GM23338 (cell line): ENCODE measurements at regions not wholly inside any gene's neighbourhood (a gene's known extent, or its start where the extent isn't known, plus 50 kb on each side); places are given as distances from the start of the nearest gene placed in this dataset.

ENCODE experiments used
- CREB1 ChIP-seq: fragments of 250-450 bp; sonication (Bioruptor Pico); IDR thresholded peaks from 2 replicates; pipeline ENCODE4 v1.5.0; 2020; ENCODE audit warnings: low read depth, mild to moderate bottlenecking, moderate library complexity
- EZH2 ChIP-seq: fragments of 200-600 bp; sonication (generic); IDR thresholded peaks from one replicate; pipeline ENCODE4 v1.8.0; 2017; ENCODE audit warnings: antibody characterized with exemption, mild to moderate bottlenecking, low read depth; ENCODE audit not compliant: unreplicated experiment
- EZH2phosphoT487 ChIP-seq: fragments of 200-600 bp; sonication (generic); IDR thresholded peaks from one replicate; pipeline ENCODE4 v1.8.1; 2018; ENCODE audit warnings: antibody characterized with exemption; ENCODE audit not compliant: unreplicated experiment
- JUNB ChIP-seq: IDR thresholded peaks from one replicate; pipeline ENCODE4 v1.6.1; 2016; ENCODE audit warnings: antibody characterized with exemption; ENCODE audit not compliant: unreplicated experiment
- POLR2AphosphoS5 ChIP-seq: IDR thresholded peaks from 2 replicates; pipeline ENCODE4 v1.6.1; 2016; ENCODE audit warnings: antibody characterized with exemption, low read depth
- STAT1 ChIP-seq: IDR thresholded peaks from one replicate; pipeline ENCODE4 v1.6.1; 2016; ENCODE audit warnings: antibody characterized with exemption; ENCODE audit not compliant: unreplicated experiment
- ZNF114 ChIP-seq: fragments of 250-450 bp; sonication (Bioruptor Pico); IDR thresholded peaks from 2 replicates; pipeline ENCODE4 v1.5.0; 2020; ENCODE audit warnings: mild to moderate bottlenecking, moderate library complexity
- ZNF331 ChIP-seq: fragments of 250-450 bp; sonication (Bioruptor Pico); IDR thresholded peaks from 2 replicates; pipeline ENCODE4 v1.5.0; 2020; ENCODE audit warnings: low read depth, mild to moderate bottlenecking, moderate library complexity
- TF ChIP-seq, protein P1 (sequence below), 2 experiments: fragments of 200-600 bp in 1 of 2; sonication (generic) in 1 of 2; conservative IDR thresholded peaks; 2 replicates each; pipeline versions ENCODE4 v1.5.1 to v1.6.1; 2016 to 2017; ENCODE audit warnings: antibody characterized with exemption in 2 of 2, low read depth in 2 of 2, mild to moderate bottlenecking in 2 of 2, moderate library complexity in 1 of 2
- TF ChIP-seq, protein P2 (sequence below): IDR thresholded peaks from one replicate; pipeline ENCODE4 v1.6.1; 2018; ENCODE audit warnings: antibody characterized with exemption; ENCODE audit not compliant: unreplicated experiment
- TF ChIP-seq, protein P3 (sequence below): fragments of 250-450 bp; sonication (Bioruptor Pico); IDR thresholded peaks from 2 replicates; pipeline ENCODE4 v1.5.0; 2020; ENCODE audit warnings: mild to moderate bottlenecking, moderate library complexity
- TF ChIP-seq, protein P4 (sequence below): IDR thresholded peaks from 2 replicates; pipeline ENCODE4 v1.6.1; 2016; ENCODE audit warnings: antibody characterized with exemption

DNA sequence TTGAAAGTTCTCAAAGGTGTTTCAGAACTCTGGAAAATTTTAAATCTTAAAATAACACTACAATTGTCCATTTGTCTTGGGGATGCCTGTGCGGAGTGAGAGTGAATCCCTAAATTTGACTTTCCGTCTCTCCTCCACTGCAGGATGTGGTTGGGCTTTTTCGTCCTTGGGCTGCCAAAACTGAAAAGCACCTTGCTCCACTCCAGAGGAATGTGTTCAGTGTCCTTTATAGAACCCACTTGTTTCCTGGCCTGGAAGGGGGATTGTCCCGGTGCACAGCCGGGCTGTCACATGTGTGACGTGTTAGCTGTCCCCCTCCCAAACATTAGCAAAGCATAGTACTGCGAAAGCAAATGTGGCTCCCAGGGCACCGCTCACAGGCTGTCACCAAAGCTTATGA is 69.6 kb upstream of the ATP10A start:
- TF ChIP-seq, protein P1, sequence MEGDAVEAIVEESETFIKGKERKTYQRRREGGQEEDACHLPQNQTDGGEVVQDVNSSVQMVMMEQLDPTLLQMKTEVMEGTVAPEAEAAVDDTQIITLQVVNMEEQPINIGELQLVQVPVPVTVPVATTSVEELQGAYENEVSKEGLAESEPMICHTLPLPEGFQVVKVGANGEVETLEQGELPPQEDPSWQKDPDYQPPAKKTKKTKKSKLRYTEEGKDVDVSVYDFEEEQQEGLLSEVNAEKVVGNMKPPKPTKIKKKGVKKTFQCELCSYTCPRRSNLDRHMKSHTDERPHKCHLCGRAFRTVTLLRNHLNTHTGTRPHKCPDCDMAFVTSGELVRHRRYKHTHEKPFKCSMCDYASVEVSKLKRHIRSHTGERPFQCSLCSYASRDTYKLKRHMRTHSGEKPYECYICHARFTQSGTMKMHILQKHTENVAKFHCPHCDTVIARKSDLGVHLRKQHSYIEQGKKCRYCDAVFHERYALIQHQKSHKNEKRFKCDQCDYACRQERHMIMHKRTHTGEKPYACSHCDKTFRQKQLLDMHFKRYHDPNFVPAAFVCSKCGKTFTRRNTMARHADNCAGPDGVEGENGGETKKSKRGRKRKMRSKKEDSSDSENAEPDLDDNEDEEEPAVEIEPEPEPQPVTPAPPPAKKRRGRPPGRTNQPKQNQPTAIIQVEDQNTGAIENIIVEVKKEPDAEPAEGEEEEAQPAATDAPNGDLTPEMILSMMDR (conservative IDR thresholded peaks at IDR 0.05; ENCODE audit: low read depth in 2 of 2), result no peak
- no peak for TF ChIP-seq POLR2AphosphoS5
- TF ChIP-seq CREB1 (CRISPR knock-in tag), result no peak
- no peak for TF ChIP-seq EZH2
- TF ChIP-seq EZH2phosphoT487, result no peak
- TF ChIP-seq, protein P2, sequence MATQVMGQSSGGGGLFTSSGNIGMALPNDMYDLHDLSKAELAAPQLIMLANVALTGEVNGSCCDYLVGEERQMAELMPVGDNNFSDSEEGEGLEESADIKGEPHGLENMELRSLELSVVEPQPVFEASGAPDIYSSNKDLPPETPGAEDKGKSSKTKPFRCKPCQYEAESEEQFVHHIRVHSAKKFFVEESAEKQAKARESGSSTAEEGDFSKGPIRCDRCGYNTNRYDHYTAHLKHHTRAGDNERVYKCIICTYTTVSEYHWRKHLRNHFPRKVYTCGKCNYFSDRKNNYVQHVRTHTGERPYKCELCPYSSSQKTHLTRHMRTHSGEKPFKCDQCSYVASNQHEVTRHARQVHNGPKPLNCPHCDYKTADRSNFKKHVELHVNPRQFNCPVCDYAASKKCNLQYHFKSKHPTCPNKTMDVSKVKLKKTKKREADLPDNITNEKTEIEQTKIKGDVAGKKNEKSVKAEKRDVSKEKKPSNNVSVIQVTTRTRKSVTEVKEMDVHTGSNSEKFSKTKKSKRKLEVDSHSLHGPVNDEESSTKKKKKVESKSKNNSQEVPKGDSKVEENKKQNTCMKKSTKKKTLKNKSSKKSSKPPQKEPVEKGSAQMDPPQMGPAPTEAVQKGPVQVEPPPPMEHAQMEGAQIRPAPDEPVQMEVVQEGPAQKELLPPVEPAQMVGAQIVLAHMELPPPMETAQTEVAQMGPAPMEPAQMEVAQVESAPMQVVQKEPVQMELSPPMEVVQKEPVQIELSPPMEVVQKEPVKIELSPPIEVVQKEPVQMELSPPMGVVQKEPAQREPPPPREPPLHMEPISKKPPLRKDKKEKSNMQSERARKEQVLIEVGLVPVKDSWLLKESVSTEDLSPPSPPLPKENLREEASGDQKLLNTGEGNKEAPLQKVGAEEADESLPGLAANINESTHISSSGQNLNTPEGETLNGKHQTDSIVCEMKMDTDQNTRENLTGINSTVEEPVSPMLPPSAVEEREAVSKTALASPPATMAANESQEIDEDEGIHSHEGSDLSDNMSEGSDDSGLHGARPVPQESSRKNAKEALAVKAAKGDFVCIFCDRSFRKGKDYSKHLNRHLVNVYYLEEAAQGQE, result no peak
- no peak for TF ChIP-seq JUNB
- no peak for TF ChIP-seq ZNF331 (CRISPR knock-in tag)
- TF ChIP-seq ZNF114 (CRISPR knock-in tag), result no peak
- TF ChIP-seq STAT1, result no peak
- TF ChIP-seq, protein P3, sequence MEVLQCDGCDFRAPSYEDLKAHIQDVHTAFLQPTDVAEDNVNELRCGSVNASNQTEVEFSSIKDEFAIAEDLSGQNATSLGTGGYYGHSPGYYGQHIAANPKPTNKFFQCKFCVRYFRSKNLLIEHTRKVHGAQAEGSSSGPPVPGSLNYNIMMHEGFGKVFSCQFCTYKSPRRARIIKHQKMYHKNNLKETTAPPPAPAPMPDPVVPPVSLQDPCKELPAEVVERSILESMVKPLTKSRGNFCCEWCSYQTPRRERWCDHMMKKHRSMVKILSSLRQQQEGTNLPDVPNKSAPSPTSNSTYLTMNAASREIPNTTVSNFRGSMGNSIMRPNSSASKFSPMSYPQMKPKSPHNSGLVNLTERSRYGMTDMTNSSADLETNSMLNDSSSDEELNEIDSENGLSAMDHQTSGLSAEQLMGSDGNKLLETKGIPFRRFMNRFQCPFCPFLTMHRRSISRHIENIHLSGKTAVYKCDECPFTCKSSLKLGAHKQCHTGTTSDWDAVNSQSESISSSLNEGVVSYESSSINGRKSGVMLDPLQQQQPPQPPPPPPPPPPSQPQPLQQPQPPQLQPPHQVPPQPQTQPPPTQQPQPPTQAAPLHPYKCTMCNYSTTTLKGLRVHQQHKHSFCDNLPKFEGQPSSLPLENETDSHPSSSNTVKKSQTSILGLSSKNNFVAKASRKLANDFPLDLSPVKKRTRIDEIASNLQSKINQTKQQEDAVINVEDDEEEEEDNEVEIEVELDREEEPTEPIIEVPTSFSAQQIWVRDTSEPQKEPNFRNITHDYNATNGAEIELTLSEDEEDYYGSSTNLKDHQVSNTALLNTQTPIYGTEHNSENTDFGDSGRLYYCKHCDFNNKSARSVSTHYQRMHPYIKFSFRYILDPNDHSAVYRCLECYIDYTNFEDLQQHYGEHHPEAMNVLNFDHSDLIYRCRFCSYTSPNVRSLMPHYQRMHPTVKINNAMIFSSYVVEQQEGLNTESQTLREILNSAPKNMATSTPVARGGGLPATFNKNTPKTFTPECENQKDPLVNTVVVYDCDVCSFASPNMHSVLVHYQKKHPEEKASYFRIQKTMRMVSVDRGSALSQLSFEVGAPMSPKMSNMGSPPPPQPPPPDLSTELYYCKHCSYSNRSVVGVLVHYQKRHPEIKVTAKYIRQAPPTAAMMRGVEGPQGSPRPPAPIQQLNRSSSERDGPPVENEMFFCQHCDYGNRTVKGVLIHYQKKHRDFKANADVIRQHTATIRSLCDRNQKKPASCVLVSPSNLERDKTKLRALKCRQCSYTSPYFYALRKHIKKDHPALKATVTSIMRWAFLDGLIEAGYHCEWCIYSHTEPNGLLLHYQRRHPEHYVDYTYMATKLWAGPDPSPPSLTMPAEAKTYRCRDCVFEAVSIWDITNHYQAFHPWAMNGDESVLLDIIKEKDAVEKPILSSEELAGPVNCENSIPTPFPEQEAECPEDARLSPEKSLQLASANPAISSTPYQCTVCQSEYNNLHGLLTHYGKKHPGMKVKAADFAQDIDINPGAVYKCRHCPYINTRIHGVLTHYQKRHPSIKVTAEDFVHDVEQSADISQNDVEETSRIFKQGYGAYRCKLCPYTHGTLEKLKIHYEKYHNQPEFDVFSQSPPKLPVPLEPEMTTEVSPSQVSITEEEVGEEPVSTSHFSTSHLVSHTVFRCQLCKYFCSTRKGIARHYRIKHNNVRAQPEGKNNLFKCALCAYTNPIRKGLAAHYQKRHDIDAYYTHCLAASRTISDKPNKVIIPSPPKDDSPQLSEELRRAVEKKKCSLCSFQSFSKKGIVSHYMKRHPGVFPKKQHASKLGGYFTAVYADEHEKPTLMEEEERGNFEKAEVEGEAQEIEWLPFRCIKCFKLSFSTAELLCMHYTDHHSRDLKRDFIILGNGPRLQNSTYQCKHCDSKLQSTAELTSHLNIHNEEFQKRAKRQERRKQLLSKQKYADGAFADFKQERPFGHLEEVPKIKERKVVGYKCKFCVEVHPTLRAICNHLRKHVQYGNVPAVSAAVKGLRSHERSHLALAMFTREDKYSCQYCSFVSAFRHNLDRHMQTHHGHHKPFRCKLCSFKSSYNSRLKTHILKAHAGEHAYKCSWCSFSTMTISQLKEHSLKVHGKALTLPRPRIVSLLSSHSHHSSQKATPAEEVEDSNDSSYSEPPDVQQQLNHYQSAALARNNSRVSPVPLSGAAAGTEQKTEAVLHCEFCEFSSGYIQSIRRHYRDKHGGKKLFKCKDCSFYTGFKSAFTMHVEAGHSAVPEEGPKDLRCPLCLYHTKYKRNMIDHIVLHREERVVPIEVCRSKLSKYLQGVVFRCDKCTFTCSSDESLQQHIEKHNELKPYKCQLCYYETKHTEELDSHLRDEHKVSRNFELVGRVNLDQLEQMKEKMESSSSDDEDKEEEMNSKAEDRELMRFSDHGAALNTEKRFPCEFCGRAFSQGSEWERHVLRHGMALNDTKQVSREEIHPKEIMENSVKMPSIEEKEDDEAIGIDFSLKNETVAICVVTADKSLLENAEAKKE (CRISPR knock-in tag), result no peak
- TF ChIP-seq, protein P4, sequence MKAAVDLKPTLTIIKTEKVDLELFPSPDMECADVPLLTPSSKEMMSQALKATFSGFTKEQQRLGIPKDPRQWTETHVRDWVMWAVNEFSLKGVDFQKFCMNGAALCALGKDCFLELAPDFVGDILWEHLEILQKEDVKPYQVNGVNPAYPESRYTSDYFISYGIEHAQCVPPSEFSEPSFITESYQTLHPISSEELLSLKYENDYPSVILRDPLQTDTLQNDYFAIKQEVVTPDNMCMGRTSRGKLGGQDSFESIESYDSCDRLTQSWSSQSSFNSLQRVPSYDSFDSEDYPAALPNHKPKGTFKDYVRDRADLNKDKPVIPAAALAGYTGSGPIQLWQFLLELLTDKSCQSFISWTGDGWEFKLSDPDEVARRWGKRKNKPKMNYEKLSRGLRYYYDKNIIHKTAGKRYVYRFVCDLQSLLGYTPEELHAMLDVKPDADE, result no peak
